ENCODE measurements at regions not wholly inside any gene's neighbourhood (a gene's known extent, or its start where the extent isn't known, plus 50 kb on each side); places are given as distances from the start of the nearest gene placed in this dataset.

- Mint-ChIP-seq H3K27ac (no peak overlapping the region), H3K4me3 (no peak overlapping the region), H3K9me3 (peaks cover 7% of the 10 kb centered on the region; the same call in 1 of the 2 replicates), H3K36me3 (no peaks in the 10 kb centered on the region), H3K4me1 (peaks cover 15% of the 10 kb centered on the region), H3K27me3 (ENCODE audit: low read depth) (no peaks in the 10 kb centered on the region)
- ATAC-seq: peak; percentile 56
- TF ChIP-seq FOXJ3 (CRISPR knock-in tag; IDR thresholded peaks at IDR 0.05; ENCODE audit: borderline replicate concordance) (no peak), ZNF219 (CRISPR knock-in tag; IDR thresholded peaks at IDR 0.05; ENCODE audit: borderline replicate concordance) (no peak), E2F1 (CRISPR knock-in tag; IDR thresholded peaks at IDR 0.05) (no peak), HMGXB4 (CRISPR knock-in tag; IDR thresholded peaks at IDR 0.05) (no peak), RELA (CRISPR knock-in tag; IDR thresholded peaks at IDR 0.05; ENCODE audit: borderline replicate concordance) (no peak)
- DNase-seq (ENCODE audit: low spot score): no peak
- CTCF ChIA-PET: no interaction called here
- POLR2A ChIA-PET: interaction anchor here (0.6 kb wide), 1 partner anchor 68 kb away, joined by 3 read pairs; no protein-coding TSS in a partner anchor
These were observed 163.2 kb upstream of the BTBD3 start for GRCh38 chr20:11754451-11754850.

GRCh38 chr20:11755071-11755841 lies 162.4 kb upstream of the BTBD3 start:
- Mint-ChIP-seq H3K4me1 (peaks cover 15% of the 10 kb centered on the region), H3K27ac (no peak overlapping the region), H3K36me3 (no peaks in the 10 kb centered on the region), H3K4me3 (no peak overlapping the region), H3K9me3 (peaks cover 7% of the 10 kb centered on the region; the same call in 1 of the 2 replicates), H3K27me3 (ENCODE audit: low read depth) (no peaks in the 10 kb centered on the region)
- ATAC-seq (no peak), DNase-seq (ENCODE audit: low spot score) (no peak)
- POLR2A ChIA-PET: interaction anchor here (0.6 kb wide), 1 partner anchor 67 kb away, joined by 3 read pairs; no protein-coding TSS in a partner anchor
- CTCF ChIA-PET: no interaction called here
- TF ChIP-seq NFE2L1 (CRISPR knock-in tag; IDR thresholded peaks at IDR 0.05) (no peak), IRF2 (CRISPR knock-in tag; IDR thresholded peaks at IDR 0.05; ENCODE audit: borderline replicate concordance, low read depth) (no peak), MXD4 (CRISPR knock-in tag; IDR thresholded peaks at IDR 0.05; ENCODE audit: borderline replicate concordance) (no peak), TCF7 (CRISPR knock-in tag; IDR thresholded peaks at IDR 0.05; ENCODE audit: low read depth) (no peak), ZNF121 (CRISPR knock-in tag; IDR thresholded peaks at IDR 0.05) (no peak), SOX15 (CRISPR knock-in tag; IDR thresholded peaks at IDR 0.05) (no peak), TEAD4 (CRISPR knock-in tag; IDR thresholded peaks at IDR 0.05) (no peak), RORB (CRISPR knock-in tag; IDR thresholded peaks at IDR 0.05) (no peak), USF1 (CRISPR knock-in tag; IDR thresholded peaks at IDR 0.05) (no peak), ZNF281 (CRISPR knock-in tag; IDR thresholded peaks at IDR 0.05) (no peak), ARID4B (CRISPR knock-in tag; IDR thresholded peaks at IDR 0.05; ENCODE audit: borderline replicate concordance) (no peak), E2F4 (CRISPR knock-in tag; IDR thresholded peaks at IDR 0.05; ENCODE audit: borderline replicate concordance, low read depth) (no peak), ETV6 (CRISPR knock-in tag; IDR thresholded peaks at IDR 0.05) (no peak), ZNF219 (CRISPR knock-in tag; IDR thresholded peaks at IDR 0.05; ENCODE audit: borderline replicate concordance) (no peak), GRHL2 (CRISPR knock-in tag; IDR thresholded peaks at IDR 0.05; ENCODE audit: insufficient replicate concordance, severe bottlenecking) (no peak), MYBL2 (CRISPR knock-in tag; IDR thresholded peaks at IDR 0.05) (no peak), NR3C1 (CRISPR knock-in tag; conservative IDR thresholded peaks at IDR 0.05; ENCODE audit: low read depth) (no peak), ATF3 (CRISPR knock-in tag; conservative IDR thresholded peaks at IDR 0.05) (no peak)
